Tibial artery (tissue), 4 donors: ENCODE measurements at regions not wholly inside any gene's neighbourhood (a gene's known extent, or its start where the extent isn't known, plus 50 kb on each side); places are given as distances from the start of the nearest gene placed in this dataset.

Experiments
- DNase-seq, 2 donors: peaks; one replicate each; pipeline ENCODE4 v3.0.0-alpha.2; 2019
- H3K27ac ChIP-seq, 2 donors: fragments of 200-600 bp; sonication (generic) in 1 of 2; 1 replicate in 1 of 2; 2 replicates in 1 of 2; pipeline ENCODE4 v1.5.1; 2018 to 2019; ENCODE audit warnings: mild to moderate bottlenecking in 1 of 2
- H3K27me3 ChIP-seq, 2 donors: fragments of 200-600 bp; sonication (generic) in 1 of 2; one replicate each; pipeline versions ENCODE4 v1.5.1 to v1.6.0; 2016 to 2019
- H3K36me3 ChIP-seq, 3 donors: fragments of 200-600 bp; sonication (generic) in 2 of 3; one replicate each; pipeline ENCODE4 v1.5.1; 2016 to 2019; ENCODE audit warnings: mild to moderate bottlenecking in 2 of 3
- H3K4me1 ChIP-seq, 4 donors: fragments of 200-600 bp; sonication (generic) in 2 of 4; 1 replicate in 3 of 4; 2 replicates in 1 of 4; pipeline ENCODE4 v1.5.1; 2016 to 2019
- H3K4me3 ChIP-seq, 2 donors: fragments of 200-600 bp; sonication (generic) in 1 of 2; 1 replicate in 1 of 2; 2 replicates in 1 of 2; pipeline ENCODE4 v1.5.1; 2018 to 2019; ENCODE audit warnings: mild to moderate bottlenecking in 2 of 2
- H3K9me3 ChIP-seq, 3 donors: fragments of 200-600 bp; sonication (generic) in 1 of 3; one replicate each; pipeline ENCODE4 v1.5.1; 2016 to 2019
- CTCF ChIP-seq, 2 experiments: fragments of 200-600 bp in 1 of 2; fragments of 450-650 bp in 1 of 2; IDR thresholded peaks; one replicate each; pipeline ENCODE4 v1.5.1; 2017 to 2019; ENCODE audit warnings: antibody characterized with exemption in 2 of 2, mild to moderate bottlenecking in 1 of 2, moderate library complexity in 1 of 2
- intact Hi-C: fragments of 100-400 bp; cut with DNase I; formaldehyde crosslinking; loops from one replicate; pipeline ENCODE4 v1.15.0; 2023; ENCODE audit warnings: low total_unique reads

- TF ChIP-seq CTCF (IDR thresholded peaks at IDR 0.05) = no peak
- H3K27me3 ChIP-seq = no peaks in the 10 kb centered on the region
- no peaks in the 10 kb centered on the region for H3K36me3 ChIP-seq
- DNase-seq = peak; percentile 16 to 62
- H3K27ac ChIP-seq = peak overlapping the region; percentile 47 to 52
- intact Hi-C loops = no loop called here
- H3K4me1 ChIP-seq = peaks cover 0 to 36% (median 27%) of the 10 kb centered on the region in 4 donors
- H3K9me3 ChIP-seq = no peaks in the 10 kb centered on the region
- no peak overlapping the region for H3K4me3 ChIP-seq
Observed at GRCh38 chr20:58008413-58008812, 220.0 kb downstream of the ANKRD60 start.

GRCh38 chr20:58007947-58008346 lies 220.5 kb downstream of the ANKRD60 start:
- TF ChIP-seq CTCF (IDR thresholded peaks at IDR 0.05) = no peak
- Histone ChIP-seq H3K4me1 (peaks cover 0 to 33% (median 26%) of the 10 kb centered on the region in 4 donors), H3K27me3 (no peaks in the 10 kb centered on the region), H3K9me3 (no peaks in the 10 kb centered on the region), H3K27ac (peak overlapping the region; percentile 47 to 52), H3K4me3 (no peak overlapping the region), H3K36me3 (no peaks in the 10 kb centered on the region)
- DNase-seq = peak in 1 of 2 donors; percentile 7
- intact Hi-C loops = no loop called here

GRCh38 chr20:58006346-58007316 lies 221.8 kb downstream of the ANKRD60 start:
- no peak overlapping the region for H3K27ac ChIP-seq
- H3K4me3 ChIP-seq = no peak overlapping the region
- peaks cover 0 to 23% (median 19%) of the 10 kb centered on the region in 4 donors for H3K4me1 ChIP-seq
- peak; percentile 24 to 47 for DNase-seq
- H3K36me3 ChIP-seq = no peaks in the 10 kb centered on the region
- no peak for TF ChIP-seq CTCF (IDR thresholded peaks at IDR 0.05)
- no peaks in the 10 kb centered on the region for H3K9me3 ChIP-seq
- no peaks in the 10 kb centered on the region for H3K27me3 ChIP-seq
- intact Hi-C loops = no loop called here

- H3K36me3 ChIP-seq = no peaks in the 10 kb centered on the region
- no peak overlapping the region for H3K4me3 ChIP-seq
- peak in 1 of 2 donors; percentile 34 for DNase-seq
- intact Hi-C loops = no loop called here
- TF ChIP-seq CTCF (IDR thresholded peaks at IDR 0.05) = no peak
- no peaks in the 10 kb centered on the region for H3K27me3 ChIP-seq
- no peaks in the 10 kb centered on the region for H3K9me3 ChIP-seq
- H3K4me1 ChIP-seq = peaks cover 0 to 32% (median 25%) of the 10 kb centered on the region in 4 donors
- no peak overlapping the region for H3K27ac ChIP-seq
Observed at GRCh38 chr20:58005581-58006345, 222.7 kb downstream of the ANKRD60 start.

- no peak overlapping the region for H3K4me3 ChIP-seq
- no peaks in the 10 kb centered on the region for H3K27me3 ChIP-seq
- peak in 1 of 2 donors; percentile 49 for DNase-seq
- no peak for TF ChIP-seq CTCF (IDR thresholded peaks at IDR 0.05)
- H3K27ac ChIP-seq = no peak overlapping the region
- no peaks in the 10 kb centered on the region for H3K9me3 ChIP-seq
- H3K4me1 ChIP-seq = peaks cover 0 to 39% (median 29%) of the 10 kb centered on the region in 4 donors
- no peaks in the 10 kb centered on the region for H3K36me3 ChIP-seq
- intact Hi-C loops = no loop called here
Observed at GRCh38 chr20:58004900-58005299, 223.6 kb downstream of the ANKRD60 start.
